ENCODE measurements at regions not wholly inside any gene's neighbourhood (a gene's known extent, or its start where the extent isn't known, plus 50 kb on each side); places are given as distances from the start of the nearest gene placed in this dataset.

- Mint-ChIP-seq H3K27ac (no peak overlapping the region), H3K36me3 (no peaks in the 10 kb centered on the region), H3K9me3 (no peaks in the 10 kb centered on the region), H3K4me1 (peaks cover 9% of the 10 kb centered on the region), H3K27me3 (peaks cover 4% of the 10 kb centered on the region), H3K4me3 (no peak overlapping the region)
- DNase-seq (no peak), ATAC-seq (ENCODE audit: low read depth) (no peak)
- POLR2A ChIA-PET: no interaction called here
Measured at GRCh38 chr2:42971947-42972736, 179.8 kb upstream of the HAAO start.

GRCh38 chr2:42971381-42971780 is 179.0 kb upstream of the HAAO start:
- POLR2A ChIA-PET: no interaction called here
- no peak for DNase-seq
- ATAC-seq (ENCODE audit: low read depth): no peak

GRCh38 chr2:42970151-42970550 is 177.8 kb upstream of the HAAO start:
- Mint-ChIP-seq H3K4me3 (no peak overlapping the region), H3K27ac (no peak overlapping the region)
- POLR2A ChIA-PET: no interaction called here

More at GRCh38 chr2:42971381-42971780, 179.0 kb upstream of the HAAO start:
- H3K36me3 Mint-ChIP-seq: no peaks in the 10 kb centered on the region
- no peak overlapping the region for H3K27ac Mint-ChIP-seq
- H3K4me1 Mint-ChIP-seq: peaks cover 7% of the 10 kb centered on the region
- no peaks in the 10 kb centered on the region for H3K9me3 Mint-ChIP-seq
- peaks cover 4% of the 10 kb centered on the region for H3K27me3 Mint-ChIP-seq
- H3K4me3 Mint-ChIP-seq: no peak overlapping the region

GRCh38 chr2:42969231-42970150 is 177.1 kb upstream of the HAAO start:
- peak overlapping the region; percentile 37 for H3K27ac Mint-ChIP-seq
- H3K4me3 Mint-ChIP-seq: no peak overlapping the region
- POLR2A ChIA-PET: interaction anchor here (0.6 kb wide), 1 partner anchor 16 kb away, joined by 4 read pairs; no protein-coding TSS in a partner anchor
- ATAC-seq (ENCODE audit: low read depth): no peak
- H3K4me1 Mint-ChIP-seq: peaks cover 8% of the 10 kb centered on the region
- peak; percentile 15 for DNase-seq
- H3K36me3 Mint-ChIP-seq: no peaks in the 10 kb centered on the region
- no peaks in the 10 kb centered on the region for H3K9me3 Mint-ChIP-seq
- peaks cover 2% of the 10 kb centered on the region for H3K27me3 Mint-ChIP-seq

More at GRCh38 chr2:42970151-42970550, 177.8 kb upstream of the HAAO start:
- DNase-seq (peak; percentile 9), ATAC-seq (ENCODE audit: low read depth) (no peak)
- Mint-ChIP-seq H3K4me1 (peaks cover 7% of the 10 kb centered on the region), H3K9me3 (no peaks in the 10 kb centered on the region), H3K27me3 (peaks cover 2% of the 10 kb centered on the region), H3K36me3 (no peaks in the 10 kb centered on the region)

- no peak for ATAC-seq (ENCODE audit: low read depth)
- Mint-ChIP-seq H3K9me3 (no peaks in the 10 kb centered on the region), H3K4me1 (peaks cover 6% of the 10 kb centered on the region), H3K36me3 (no peaks in the 10 kb centered on the region), H3K4me3 (no peak overlapping the region), H3K27ac (no peak overlapping the region), H3K27me3 (peaks cover 2% of the 10 kb centered on the region)
- POLR2A ChIA-PET: no interaction called here
- no peak for DNase-seq
Measured at GRCh38 chr2:42967959-42968674, 175.7 kb upstream of the HAAO start.

GRCh38 chr2:42965910-42966309 is 173.5 kb upstream of the HAAO start:
- Mint-ChIP-seq H3K4me1 (peaks cover 18% of the 10 kb centered on the region), H3K36me3 (no peaks in the 10 kb centered on the region), H3K9me3 (no peaks in the 10 kb centered on the region), H3K4me3 (no peak overlapping the region), H3K27ac (no peak overlapping the region), H3K27me3 (peaks cover 12% of the 10 kb centered on the region)
- POLR2A ChIA-PET: no interaction called here
- DNase-seq (no peak), ATAC-seq (ENCODE audit: low read depth) (no peak)

- H3K4me3 Mint-ChIP-seq: no peak overlapping the region
- no peaks in the 10 kb centered on the region for H3K9me3 Mint-ChIP-seq
- DNase-seq (no peak), ATAC-seq (ENCODE audit: low read depth) (no peak)
- no peaks in the 10 kb centered on the region for H3K36me3 Mint-ChIP-seq
- POLR2A ChIA-PET: interaction anchor here (0.9 kb wide), 1 partner anchor 260 kb away, joined by 3 read pairs; no protein-coding TSS in a partner anchor
- no peak overlapping the region for H3K27ac Mint-ChIP-seq
- H3K27me3 Mint-ChIP-seq: peaks cover 14% of the 10 kb centered on the region
- peaks cover 18% of the 10 kb centered on the region for H3K4me1 Mint-ChIP-seq
Measured at GRCh38 chr2:42965196-42965595, 172.8 kb upstream of the HAAO start.

GRCh38 chr2:42964439-42965083 is 172.2 kb upstream of the HAAO start:
- Mint-ChIP-seq H3K9me3 (no peaks in the 10 kb centered on the region), H3K36me3 (no peaks in the 10 kb centered on the region), H3K4me1 (peaks cover 18% of the 10 kb centered on the region), H3K27me3 (peaks cover 14% of the 10 kb centered on the region), H3K27ac (no peak overlapping the region), H3K4me3 (no peak overlapping the region)
- ATAC-seq (ENCODE audit: low read depth) (peak; percentile 43), DNase-seq (no peak)
- POLR2A ChIA-PET: interaction anchor here (0.7 to 0.9 kb wide), 2 partner anchors 54 to 260 kb away, joined by 3 read pairs; no protein-coding TSS in a partner anchor

GRCh38 chr2:42963452-42964068 is 171.2 kb upstream of the HAAO start:
- DNase-seq (no peak), ATAC-seq (ENCODE audit: low read depth) (no peak)
- Mint-ChIP-seq H3K36me3 (no peaks in the 10 kb centered on the region), H3K4me1 (peaks cover 18% of the 10 kb centered on the region), H3K4me3 (no peak overlapping the region), H3K9me3 (no peaks in the 10 kb centered on the region), H3K27ac (no peak overlapping the region), H3K27me3 (peaks cover 12% of the 10 kb centered on the region)
- POLR2A ChIA-PET: interaction anchor here (1.2 kb wide), 1 partner anchor 263 kb away, joined by 6 read pairs; the partner anchor contains the start of gene ZFP36L2

GRCh38 chr2:42962508-42962953 is 170.1 kb upstream of the HAAO start:
- Mint-ChIP-seq H3K27me3 (peaks cover 14% of the 10 kb centered on the region), H3K4me1 (peaks cover 18% of the 10 kb centered on the region), H3K4me3 (peak overlapping the region; percentile 45), H3K9me3 (no peaks in the 10 kb centered on the region), H3K36me3 (no peaks in the 10 kb centered on the region), H3K27ac (peak overlapping the region; percentile 54)
- peak; percentile 57 for ATAC-seq (ENCODE audit: low read depth)
- DNase-seq: no peak
- POLR2A ChIA-PET: interaction anchor here (1.2 kb wide), 1 partner anchor 264 kb away, joined by 6 read pairs; the partner anchor contains the start of gene ZFP36L2

- no peak for ATAC-seq (ENCODE audit: low read depth)
- H3K4me1 Mint-ChIP-seq: peaks cover 18% of the 10 kb centered on the region
- peaks cover 14% of the 10 kb centered on the region for H3K27me3 Mint-ChIP-seq
- POLR2A ChIA-PET: interaction anchor here (1.2 kb wide), 1 partner anchor 265 kb away, joined by 6 read pairs; the partner anchor contains the start of gene ZFP36L2
- no peak overlapping the region for H3K27ac Mint-ChIP-seq
- no peak overlapping the region for H3K4me3 Mint-ChIP-seq
- no peaks in the 10 kb centered on the region for H3K36me3 Mint-ChIP-seq
- DNase-seq: no peak
- no peaks in the 10 kb centered on the region for H3K9me3 Mint-ChIP-seq
Measured at GRCh38 chr2:42961961-42962360, 169.6 kb upstream of the HAAO start.

GRCh38 chr2:42961385-42961811 is 169.0 kb upstream of the HAAO start:
- Mint-ChIP-seq H3K4me3 (no peak overlapping the region), H3K9me3 (no peaks in the 10 kb centered on the region), H3K4me1 (peaks cover 18% of the 10 kb centered on the region), H3K36me3 (no peaks in the 10 kb centered on the region), H3K27ac (peak overlapping the region; percentile 16), H3K27me3 (peaks cover 14% of the 10 kb centered on the region)
- ATAC-seq (ENCODE audit: low read depth) (no peak), DNase-seq (no peak)
- POLR2A ChIA-PET: no interaction called here

Data from activated naive CD8-positive, alpha-beta T cell treated with anti-CD3 and anti-CD28 coated beads, Interleukin-2, amount 10 ng/mL, durations not matched to agents 7 days and 5 days (primary cell).